Fibroblast of gingiva (primary cell): ENCODE measurements at regions not wholly inside any gene's neighbourhood (a gene's known extent, or its start where the extent isn't known, plus 50 kb on each side); places are given as distances from the start of the nearest gene placed in this dataset.

Experiments used
- DNase-seq: peaks from one replicate; pipeline ENCODE4 v3.0.0-alpha.2; 2011; ENCODE audit warnings: low read depth

- no peak for DNase-seq
These were observed 1404.8 kb downstream of the TBC1D22A start for GRCh38 chr22:48167238-48167637.

- DNase-seq = no peak
These were observed 1398.8 kb downstream of the TBC1D22A start for GRCh38 chr22:48161298-48161697.

- no peak for DNase-seq
These were observed 1395.2 kb downstream of the TBC1D22A start for GRCh38 chr22:48157676-48158075.

- DNase-seq = no peak
These were observed 1394.3 kb downstream of the TBC1D22A start for GRCh38 chr22:48156603-48157355.

DNA sequence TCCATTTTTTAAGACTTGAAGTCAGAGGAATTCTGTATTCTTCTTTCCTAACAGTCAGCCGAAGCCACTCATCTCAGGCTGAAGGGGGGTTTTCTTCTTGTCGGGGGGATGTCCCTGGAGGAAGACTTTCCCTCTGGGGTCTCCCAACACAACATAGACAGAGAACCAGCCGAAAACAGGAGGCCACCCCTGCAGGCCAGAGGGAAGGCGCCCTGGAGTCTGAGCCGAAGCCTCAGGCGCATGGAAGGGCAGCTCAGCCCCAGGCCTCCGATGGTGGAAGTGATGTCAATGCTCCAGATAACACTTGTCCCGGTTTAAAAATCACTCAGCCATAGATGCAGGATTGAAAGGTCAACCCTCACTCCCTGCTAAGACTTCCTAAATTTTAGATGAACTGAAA, 1393.0 kb downstream of the TBC1D22A start:
- no peak for DNase-seq

- DNase-seq = no peak
These were observed 1392.4 kb downstream of the TBC1D22A start for GRCh38 chr22:48154943-48155240.

DNA sequence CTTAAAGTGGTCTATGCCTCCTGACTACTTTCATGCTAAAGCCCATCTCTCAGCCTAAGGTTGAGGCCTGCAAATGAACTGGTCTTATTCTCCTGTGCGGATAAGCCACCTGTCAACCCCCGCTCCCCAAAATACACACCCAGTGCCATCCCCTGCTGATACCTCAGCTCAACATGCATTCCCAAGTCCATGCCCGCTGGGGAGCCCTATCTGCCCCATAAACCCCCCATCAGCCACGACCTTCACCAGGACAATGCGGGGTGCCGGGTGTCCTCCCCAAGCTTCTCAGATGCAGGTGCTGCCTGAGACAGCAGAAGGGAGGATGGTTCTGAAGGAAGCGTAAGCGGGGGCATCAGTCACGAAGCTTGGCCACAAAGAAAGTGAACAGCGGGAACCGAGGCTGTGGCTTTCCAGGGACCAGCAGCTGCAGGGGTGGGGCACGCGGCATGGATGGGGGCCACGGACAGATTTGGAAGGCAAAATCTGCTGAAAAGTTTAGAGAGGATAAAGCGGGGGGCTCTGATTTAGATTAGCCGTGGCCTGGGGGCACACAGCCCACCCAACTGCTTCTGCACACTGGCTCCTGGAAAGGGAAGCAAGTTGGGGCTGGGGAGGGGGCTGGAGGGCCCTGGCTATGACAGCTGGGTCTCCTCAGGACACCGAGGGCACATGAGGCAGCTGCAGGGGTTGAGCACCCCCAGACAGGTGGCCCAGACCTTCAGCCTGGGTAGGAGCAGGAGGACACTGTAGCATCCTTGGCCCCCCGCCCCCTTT, 1391.9 kb downstream of the TBC1D22A start:
- DNase-seq = no peak

- no peak for DNase-seq
These were observed 1391.3 kb downstream of the TBC1D22A start for GRCh38 chr22:48153726-48154125.

GRCh38 chr22:48152916-48153315, 1390.5 kb downstream of the TBC1D22A start:
- no peak for DNase-seq

- no peak for DNase-seq
These were observed 1389.8 kb downstream of the TBC1D22A start for GRCh38 chr22:48152164-48152775.

GRCh38 chr22:48151641-48152040, 1389.2 kb downstream of the TBC1D22A start:
- DNase-seq = no peak

DNA sequence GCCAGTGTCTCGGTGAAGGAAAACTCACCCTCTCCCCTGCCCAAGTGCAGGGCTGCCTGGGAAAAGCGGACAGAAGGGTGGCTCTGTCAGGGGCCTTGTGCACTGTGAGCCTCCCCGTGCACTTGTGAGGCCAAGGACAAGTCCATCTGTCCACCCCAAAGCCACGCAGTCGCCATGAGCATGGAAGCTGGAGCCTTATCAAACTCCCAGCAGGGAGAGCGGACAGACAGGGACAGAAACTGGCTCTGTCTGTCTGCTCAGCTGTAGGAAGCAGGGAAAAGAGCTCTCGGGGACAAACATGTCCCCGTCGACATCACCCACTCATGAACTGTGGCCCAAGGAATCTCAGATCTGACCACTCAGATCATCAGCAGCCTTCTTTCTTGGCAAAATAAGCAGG, 1385.4 kb downstream of the TBC1D22A start:
- DNase-seq = no peak

DNA sequence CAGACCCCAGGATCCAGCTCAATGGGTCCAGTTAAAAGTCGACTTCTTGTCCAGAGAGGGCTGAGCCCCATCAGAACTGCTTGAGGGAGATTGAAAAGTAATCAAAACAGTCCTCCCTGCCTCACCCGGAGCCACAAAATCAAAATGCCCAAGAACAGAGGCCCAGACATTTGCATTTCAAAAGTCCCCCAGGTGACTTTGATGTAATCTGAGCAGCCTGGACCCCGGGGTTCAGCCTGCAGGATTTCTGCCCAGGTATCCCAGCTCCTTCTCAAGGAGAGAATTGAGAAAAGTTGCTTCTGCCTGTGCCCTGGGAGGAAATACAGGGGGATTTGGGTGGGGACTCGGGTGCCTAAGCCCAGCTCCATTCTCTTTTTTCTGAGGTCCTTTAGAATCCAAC, 1385.0 kb downstream of the TBC1D22A start:
- no peak for DNase-seq

DNA sequence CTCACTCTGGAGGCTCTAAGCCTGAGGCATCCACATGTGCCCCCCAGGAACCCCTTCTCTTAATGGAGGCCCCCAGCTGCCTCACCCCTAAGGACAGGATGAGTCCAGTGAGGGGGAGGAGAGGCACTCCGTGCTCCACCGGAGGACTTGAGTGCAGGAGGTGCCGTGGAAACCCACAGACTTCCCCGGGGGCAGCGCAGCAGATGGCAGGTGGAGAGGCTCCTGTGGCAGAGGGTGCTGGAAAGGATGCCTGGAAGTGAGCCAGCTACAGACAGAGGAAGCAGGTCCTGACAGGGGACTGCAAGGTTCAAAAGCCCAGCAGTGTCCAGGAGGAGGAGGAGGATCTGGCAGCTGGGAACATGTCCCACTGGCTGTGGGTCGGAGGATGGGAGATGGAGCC, 1384.0 kb downstream of the TBC1D22A start:
- DNase-seq = no peak

DNA sequence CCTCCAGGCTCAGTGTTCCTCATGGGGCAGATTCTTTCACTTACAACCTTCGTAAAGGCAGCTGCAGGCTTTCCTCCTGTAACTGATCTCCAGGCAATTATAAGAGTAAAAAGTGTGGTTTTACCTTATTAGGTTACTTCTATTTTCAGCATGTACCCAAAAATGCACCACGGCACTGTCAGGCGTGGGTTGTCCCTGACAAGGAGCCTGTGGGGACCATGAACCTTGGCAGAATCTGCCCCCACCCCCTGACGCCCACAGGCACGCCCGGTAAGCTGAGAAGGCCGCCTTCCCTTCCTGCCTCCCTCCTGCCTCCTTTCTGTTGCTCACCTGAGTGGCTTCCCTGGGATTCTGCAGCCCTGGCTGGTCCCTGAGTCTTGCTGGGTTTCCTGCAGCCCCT, 1383.3 kb downstream of the TBC1D22A start:
- DNase-seq = no peak

GRCh38 chr22:48144318-48144717, 1381.9 kb downstream of the TBC1D22A start:
- no peak for DNase-seq

GRCh38 chr22:48143856-48144255, 1381.4 kb downstream of the TBC1D22A start:
- DNase-seq = no peak

GRCh38 chr22:48142388-48142787, 1379.9 kb downstream of the TBC1D22A start:
- DNase-seq = no peak

DNA sequence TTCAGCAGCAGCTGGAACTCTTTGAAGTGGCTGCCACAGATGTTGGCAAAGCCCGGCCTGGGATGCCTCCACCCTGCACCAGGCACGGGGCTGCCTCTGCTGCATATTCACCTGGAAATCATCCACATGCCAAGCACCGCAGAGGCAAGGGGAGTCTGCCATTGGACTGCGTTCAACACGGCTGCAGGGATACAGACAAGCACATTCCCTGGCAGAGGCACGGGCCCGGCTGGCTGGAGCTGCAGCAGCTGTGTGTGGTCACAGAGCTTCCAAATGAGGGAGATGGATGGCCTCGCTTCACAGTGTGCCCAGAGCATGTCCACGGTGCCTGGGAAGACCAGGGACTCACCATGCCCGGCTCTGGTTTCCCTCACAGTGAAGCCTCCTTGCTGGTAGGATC, 1378.9 kb downstream of the TBC1D22A start:
- no peak for DNase-seq

DNA sequence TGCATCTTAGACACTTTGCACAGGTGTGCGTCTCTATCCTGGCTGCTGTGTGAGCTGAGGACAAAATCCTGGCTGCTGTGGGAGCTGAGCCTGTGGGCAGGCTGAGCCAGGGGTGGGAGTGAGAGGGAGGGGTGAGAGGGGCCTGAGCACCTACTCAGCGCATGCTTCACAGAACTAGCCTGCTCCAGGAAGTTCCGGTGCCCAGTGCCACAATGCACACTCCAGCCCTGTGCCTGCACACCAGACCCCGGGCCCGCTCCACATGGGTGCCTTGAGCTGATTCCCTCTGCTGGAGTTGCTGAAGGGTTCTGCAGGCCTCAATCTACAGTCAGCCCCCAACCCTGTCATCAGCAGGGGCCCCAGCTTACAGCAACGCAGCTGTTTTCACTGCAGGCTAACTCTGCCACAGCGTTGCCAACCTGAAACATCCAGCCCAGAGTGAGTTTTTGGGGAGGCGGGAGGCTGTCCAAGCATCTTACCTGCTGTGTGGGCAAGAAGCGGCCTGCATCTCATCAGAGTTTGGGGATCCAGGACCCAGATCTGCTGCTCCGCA, 1377.9 kb downstream of the TBC1D22A start:
- no peak for DNase-seq

GRCh38 chr22:48139776-48140175, 1377.3 kb downstream of the TBC1D22A start:
- DNase-seq = no peak

GRCh38 chr22:48138855-48139254, 1376.4 kb downstream of the TBC1D22A start:
- DNase-seq = no peak

DNA sequence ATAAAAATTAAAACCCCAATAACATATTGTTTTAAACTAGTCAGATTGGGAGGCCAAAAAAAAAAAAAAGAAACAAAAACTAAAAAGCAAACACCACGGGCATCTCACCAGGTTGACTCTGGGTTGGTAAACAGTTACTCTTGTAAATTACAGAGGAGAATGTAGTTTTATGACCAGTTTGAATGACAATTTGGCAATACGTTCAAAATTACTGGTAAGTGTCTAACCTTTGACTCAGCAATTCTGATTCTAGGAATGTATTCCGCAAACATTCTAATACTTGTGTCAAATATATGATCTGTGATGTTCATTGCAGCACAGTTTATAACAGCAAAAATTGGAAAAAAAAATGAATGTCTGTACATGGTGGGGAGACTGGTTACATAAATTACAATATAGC, 1376.0 kb downstream of the TBC1D22A start:
- DNase-seq = no peak
